CD4-positive, alpha-beta T cell treated with Interferon gamma for 1 hour (primary cell): ENCODE measurements at regions not wholly inside any gene's neighbourhood (a gene's known extent, or its start where the extent isn't known, plus 50 kb on each side); places are given as distances from the start of the nearest gene placed in this dataset.
A peak's percentile ranks its signal among the peaks of the same experiment; 100 is the strongest.

Experiments
- DNase-seq: peaks from one replicate; pipeline ENCODE4 v3.0.0-alpha.2; 2020

- DNase-seq: peak; percentile 8
Observed at GRCh38 chr4:124018383-124019317, 622.1 kb downstream of the SPRY1 start.

DNA sequence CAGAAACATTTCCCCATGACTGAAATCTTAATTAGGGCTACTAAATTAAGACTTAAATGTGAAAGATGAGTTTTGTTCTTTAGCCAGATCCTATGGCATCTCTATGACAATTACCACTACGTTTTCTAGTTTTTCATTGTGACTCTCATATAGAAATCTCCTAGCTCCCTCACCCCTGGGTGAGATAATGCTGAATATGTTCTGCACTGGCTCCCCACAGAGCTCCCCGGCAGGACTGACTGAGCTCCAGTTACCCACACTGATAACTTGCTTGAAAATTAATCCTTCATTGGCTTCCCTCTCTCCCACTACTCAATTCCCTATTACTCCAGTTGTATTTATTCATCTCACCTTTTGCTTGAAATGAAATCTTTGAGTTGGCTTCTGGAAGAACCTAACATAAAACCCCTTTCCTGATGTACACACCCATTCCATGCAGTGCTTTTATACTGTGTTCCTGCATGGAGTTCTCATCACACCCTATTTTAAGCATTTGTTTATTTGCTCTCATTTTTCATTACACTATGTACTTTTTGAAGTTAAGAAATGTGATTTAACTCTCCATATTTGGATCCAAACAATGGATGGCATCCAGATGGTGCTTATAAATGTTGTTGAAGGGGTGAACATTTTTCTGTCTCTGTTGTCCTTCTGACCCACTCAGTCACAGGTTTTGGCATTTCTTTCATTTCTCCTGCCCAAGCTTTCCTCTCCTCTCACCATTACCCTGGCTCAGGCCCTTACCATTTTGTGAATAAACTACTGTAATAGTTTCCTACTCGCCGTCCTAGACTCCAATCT is 623.4 kb downstream of the SPRY1 start:
- no peak for DNase-seq

DNA sequence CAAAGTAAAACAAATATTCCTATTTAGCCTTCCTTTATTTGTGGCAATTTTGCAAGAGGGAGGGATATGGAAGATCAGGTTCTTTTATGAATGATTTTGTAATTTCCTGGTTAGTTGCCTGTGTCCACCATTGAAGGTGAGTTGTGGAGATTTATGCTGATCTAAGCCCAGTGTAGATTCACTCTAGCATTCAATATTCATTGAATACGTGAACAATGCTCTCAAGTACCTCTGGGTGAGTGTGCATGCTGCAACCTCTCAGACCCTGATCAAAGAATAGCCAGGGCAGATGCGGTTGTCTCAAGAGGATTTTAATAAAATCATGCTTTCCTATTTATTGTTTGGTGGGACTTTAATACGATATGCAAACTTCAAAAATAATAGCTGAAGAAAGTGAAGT is 628.4 kb downstream of the SPRY1 start:
- DNase-seq: no peak

DNA sequence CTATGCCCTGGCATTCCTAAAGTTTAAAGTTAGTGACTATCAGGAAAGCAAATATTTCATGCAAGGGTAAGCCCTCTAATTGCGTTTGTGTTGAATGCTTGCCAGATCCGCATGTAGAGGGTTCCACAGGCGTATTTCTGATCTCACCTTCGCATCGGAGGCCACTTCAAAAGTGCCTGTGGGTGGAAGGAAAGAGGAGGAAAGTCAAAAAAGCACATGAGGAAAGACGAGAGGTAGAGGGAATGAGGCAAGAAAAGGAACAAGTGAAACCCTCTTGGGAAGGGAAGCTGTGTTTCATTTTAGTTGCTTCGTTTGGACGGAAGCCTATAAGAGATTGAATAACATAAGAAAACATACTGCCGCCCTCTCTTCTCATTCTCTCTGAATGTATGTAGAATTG is 628.8 kb downstream of the SPRY1 start:
- DNase-seq: no peak

DNA sequence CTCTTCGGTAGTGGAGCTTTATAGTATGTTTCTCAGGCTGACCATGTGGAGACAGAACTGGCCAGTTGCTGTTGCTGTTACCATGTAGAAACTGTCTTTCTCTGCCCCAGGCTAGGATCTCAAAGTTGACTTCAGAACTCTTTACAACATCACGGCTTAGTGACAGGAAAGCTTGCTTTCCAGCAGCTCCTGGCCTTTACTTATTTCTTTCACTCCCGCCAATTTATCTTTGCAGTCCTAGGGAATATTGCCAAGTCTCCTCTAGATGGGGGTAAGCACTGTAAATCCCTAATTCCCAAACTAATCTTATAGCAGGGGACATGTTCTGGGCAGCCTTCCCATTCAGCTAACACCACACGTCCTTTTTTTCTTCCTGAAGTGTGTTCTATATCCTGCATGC is 631.6 kb downstream of the SPRY1 start:
- DNase-seq: no peak

- no peak for DNase-seq
Observed at GRCh38 chr4:124030147-124030546, 633.6 kb downstream of the SPRY1 start.

DNA sequence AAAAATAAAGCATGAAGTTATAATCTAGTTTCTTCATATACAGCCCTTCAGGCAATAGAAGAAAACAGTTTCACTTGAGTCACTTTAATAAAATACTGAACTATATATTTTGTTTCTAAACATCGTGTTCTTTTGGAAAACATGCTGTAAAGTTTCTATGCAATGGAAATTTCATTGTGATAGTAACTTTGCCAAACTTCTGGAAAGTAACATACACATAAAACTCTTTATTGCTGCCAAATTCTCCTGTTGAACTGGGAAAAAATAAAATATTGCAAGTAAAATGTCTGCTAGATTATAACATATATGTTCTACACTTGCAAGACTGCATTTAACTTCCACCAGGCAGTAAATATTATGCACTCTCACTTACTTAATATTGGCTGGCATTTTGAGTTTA is 635.4 kb downstream of the SPRY1 start:
- no peak for DNase-seq

GRCh38 chr4:124035364-124036041 is 638.9 kb downstream of the SPRY1 start:
- no peak for DNase-seq

GRCh38 chr4:124037236-124037635 is 640.6 kb downstream of the SPRY1 start:
- DNase-seq: no peak

DNA sequence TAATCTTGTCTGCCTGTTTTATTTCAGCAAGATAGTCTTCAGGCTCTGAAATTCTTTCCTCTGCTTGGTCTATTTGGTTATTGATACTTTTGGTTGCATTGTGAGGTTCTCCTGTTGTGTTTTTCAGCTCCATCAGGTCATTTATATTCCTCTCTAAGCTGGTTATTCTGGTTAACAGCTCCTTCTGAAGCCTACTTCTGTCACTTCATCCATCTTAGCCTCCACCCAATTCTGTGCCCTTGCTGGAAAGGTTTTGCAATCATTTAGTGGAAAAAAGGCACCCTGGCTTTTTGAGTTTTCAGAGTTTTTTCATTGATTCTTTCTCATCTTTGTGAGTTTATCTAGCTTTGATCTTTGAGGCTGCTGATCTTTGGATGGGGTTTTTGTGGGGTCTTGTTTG is 647.7 kb downstream of the SPRY1 start:
- no peak for DNase-seq

GRCh38 chr4:124044867-124045266 is 648.3 kb downstream of the SPRY1 start:
- no peak for DNase-seq

DNA sequence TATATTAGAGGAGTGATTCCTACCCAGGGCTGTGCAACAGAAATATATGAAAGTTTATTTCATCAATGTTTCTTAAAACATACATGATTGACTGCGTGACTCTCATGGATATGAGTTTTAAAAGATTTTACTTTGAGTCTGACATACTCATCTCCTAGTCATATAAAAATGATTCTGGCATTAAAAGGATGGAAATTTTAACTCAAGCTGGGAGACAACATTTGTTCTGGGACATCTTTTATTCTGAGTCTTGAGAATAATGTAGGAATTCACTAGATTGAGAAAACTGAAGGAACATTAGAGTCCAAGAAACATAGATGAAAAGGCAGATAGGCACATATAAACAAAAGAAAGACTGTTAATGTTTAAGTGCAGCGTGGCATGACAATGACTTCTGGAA is 649.6 kb downstream of the SPRY1 start:
- no peak for DNase-seq

GRCh38 chr4:124053872-124054538 is 657.4 kb downstream of the SPRY1 start:
- DNase-seq: no peak

- DNase-seq: no peak
Observed at GRCh38 chr4:124055336-124055735, 657.2 kb downstream of the ANKRD50 start.

GRCh38 chr4:124055896-124056295 is 656.6 kb downstream of the ANKRD50 start:
- DNase-seq: no peak

DNA sequence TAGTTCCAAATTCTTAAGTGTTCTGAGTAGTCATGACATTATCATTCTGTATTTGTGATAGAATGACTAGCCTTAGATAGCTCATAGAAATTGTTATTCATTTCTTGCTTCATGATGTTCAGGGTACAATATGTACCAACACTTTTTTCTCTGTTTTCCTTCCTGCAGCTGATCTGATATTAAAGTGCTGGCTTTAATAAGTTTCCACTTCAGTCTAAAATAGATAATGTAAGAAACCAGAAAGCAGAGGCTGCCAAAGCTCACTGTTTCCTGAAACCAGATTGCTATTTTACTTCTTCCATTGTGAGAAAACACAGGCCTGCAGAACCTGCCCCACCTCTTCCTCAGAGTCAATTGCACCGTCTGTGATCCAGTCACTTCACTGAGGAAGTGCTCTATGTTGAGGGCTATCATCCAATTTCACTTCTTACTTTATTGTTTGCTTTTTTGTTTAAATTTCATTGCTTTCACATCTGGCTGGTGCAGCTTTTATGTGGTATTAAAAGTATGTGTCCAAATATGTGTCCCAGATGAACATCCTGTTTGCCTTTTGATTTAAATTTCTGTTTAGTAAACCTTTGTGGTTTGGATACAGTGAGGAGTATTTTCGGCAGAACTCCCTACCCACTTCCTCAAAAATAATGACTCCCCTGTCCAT is 652.1 kb downstream of the ANKRD50 start:
- DNase-seq: no peak

- DNase-seq: no peak
Observed at GRCh38 chr4:124061413-124061812, 651.1 kb downstream of the ANKRD50 start.

- DNase-seq: no peak
Observed at GRCh38 chr4:124065422-124065821, 647.1 kb downstream of the ANKRD50 start.

DNA sequence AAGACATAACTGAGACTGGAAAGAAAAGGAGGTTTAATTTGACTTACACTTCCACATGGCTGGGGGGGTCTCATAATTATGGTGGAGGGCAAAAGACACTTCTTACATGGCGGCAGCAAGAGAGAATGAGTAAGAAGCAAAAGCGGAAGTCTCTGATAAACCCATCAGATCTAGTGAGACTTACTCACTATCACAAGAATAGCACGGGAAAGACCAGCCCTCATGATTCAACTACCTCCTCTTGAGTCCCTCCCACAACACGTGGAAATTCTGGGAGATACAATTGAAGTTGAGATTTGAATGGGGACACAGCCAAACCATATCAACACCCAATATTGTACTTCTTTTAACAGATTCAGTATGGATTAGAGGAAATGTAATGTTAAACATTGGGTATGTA is 646.6 kb downstream of the ANKRD50 start:
- DNase-seq: no peak

- no peak for DNase-seq
Observed at GRCh38 chr4:124066595-124066994, 645.9 kb downstream of the ANKRD50 start.

DNA sequence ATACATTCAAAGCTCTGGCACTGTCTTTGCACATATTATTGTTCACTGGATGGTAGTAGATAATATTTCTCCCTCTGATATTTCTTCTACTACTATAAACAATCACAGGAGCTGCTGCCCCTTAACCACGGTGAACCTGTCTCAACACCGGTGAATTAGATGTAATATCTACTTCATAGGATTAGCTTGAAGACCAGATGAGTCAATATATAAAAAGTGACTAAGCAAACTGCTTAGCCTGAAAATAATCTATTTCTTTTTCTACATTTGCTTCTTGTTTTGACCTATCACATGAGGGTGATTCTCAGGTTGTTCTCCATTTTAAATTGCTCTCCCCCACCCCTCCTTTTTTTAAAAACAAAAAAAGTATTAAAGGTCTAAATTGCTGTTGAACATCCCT is 645.5 kb downstream of the ANKRD50 start:
- DNase-seq: no peak
